ENCODE measurements at regions not wholly inside any gene's neighbourhood (a gene's known extent, or its start where the extent isn't known, plus 50 kb on each side); places are given as distances from the start of the nearest gene placed in this dataset.

- DNase-seq, result no peak
Observed at GRCh38 chr6:4613795-4614194, 162.4 kb upstream of the CDYL start.

GRCh38 chr6:4613381-4613780 lies 162.8 kb upstream of the CDYL start:
- no peak for DNase-seq

DNA sequence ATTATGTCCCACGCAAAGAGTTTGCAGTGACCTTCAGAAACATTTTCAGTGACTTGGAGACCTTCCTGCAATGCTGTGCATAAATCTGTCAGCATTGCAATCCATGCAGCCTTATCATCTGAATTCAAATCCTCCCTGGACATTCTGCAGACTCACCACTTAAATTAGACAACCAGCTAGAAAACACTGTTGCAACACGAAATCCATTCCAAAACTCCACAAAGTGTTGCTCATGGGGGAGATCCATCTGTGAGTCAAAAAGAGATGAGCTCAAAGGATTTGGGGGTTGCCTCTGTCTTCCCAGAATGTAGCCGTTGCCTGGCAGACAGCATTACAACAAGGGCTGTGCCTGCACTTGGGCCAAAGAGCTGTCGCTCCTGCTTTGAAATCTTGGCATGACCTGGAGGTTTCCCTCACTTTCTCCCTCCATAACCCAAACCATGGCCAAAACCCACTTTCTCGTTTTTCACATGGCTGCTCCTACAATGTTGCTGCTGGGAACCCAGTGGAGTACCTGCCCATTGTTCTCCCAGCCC lies 163.5 kb upstream of the CDYL start:
- no peak for DNase-seq

DNA sequence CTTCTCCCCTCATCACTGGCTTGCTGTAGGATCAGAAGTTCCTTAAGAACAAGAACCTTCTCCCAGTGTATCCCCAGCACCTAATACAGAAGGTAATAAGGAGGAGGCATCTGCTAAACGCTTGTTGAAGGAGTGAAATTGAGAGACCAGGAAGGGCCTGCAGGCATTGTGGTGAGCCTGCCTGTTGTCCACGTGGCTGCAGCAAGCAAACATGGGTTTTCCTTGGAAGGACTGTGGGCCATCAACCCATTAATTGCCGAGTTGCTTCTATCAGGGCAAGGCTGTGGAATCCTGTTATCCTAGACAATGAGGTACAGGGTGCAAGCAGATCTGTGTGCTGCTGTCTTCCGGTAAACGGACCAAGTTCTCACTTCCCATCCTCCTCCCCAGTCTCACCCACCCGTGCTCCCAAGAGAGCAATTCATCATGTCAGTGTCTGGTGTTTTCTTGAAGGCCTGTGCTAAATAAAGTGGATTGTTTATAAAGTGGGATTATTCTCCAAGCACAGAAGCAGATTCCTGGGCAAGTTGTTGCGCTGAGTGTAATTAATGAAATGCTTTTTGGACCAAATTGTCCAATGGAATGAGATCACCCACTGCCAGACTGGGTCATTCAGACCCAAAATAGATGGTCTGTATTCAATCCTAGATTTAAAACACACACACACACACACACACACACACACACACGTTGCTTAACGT lies 164.6 kb upstream of the CDYL start:
- DNase-seq, result no peak

GRCh38 chr6:4610256-4610655 lies 165.9 kb upstream of the CDYL start:
- DNase-seq, result no peak

GRCh38 chr6:4608361-4609115 lies 167.7 kb upstream of the CDYL start:
- no peak for DNase-seq

- DNase-seq, result peak in 1 of 2 donors; percentile 42
Observed at GRCh38 chr6:4607793-4608192, 168.4 kb upstream of the CDYL start.

GRCh38 chr6:4606821-4607704 lies 169.1 kb upstream of the CDYL start:
- DNase-seq, result no peak

GRCh38 chr6:4606016-4606415 lies 170.2 kb upstream of the CDYL start:
- DNase-seq, result no peak

- no peak for DNase-seq
Observed at GRCh38 chr6:4603856-4604369, 172.3 kb upstream of the CDYL start.

DNA sequence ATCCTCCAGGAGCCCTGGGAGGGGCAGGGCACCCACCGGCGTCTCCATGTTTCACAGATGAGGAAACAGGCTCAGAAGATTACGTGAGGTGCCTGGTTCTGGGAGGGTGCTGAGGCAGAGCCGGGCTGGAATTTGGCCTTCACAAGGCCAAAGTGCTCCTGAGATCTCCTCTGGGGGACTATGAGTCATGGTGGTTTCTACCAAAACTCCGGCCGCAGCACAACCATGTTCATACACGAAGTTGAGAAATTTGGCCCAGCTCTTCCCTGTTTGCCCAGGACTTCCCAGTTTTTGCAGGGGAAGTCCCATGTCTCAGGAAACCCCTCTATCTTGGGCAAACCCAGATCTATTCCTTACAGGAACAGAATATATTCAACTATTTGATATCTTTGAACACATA lies 172.9 kb upstream of the CDYL start:
- peak in 1 of 2 donors; percentile 43 for DNase-seq

- DNase-seq, result no peak
Observed at GRCh38 chr6:4599924-4600323, 176.3 kb upstream of the CDYL start.

- DNase-seq, result no peak
Observed at GRCh38 chr6:4598384-4598995, 177.7 kb upstream of the CDYL start.

GRCh38 chr6:4593951-4594350 lies 182.3 kb upstream of the CDYL start:
- no peak for DNase-seq

DNA sequence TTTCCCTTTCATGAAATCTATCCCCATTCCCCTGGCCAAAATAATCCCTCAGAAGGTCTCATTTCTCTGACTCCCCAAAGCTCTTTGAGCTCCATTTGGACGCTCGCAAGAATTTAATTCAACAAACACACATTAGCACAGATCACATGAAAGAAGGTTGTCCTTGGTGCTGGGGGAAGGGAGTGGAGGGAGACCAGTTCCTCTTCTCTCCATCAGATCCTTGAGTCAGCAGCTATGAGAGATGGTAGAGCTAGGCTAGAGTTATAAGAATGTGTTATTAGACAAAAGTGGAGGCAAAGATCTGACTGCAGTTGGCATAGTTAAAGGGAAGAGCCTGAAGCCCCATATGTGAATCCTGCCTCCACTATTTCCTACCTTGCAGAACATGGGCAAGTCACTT lies 184.2 kb upstream of the CDYL start:
- no peak for DNase-seq

DNA sequence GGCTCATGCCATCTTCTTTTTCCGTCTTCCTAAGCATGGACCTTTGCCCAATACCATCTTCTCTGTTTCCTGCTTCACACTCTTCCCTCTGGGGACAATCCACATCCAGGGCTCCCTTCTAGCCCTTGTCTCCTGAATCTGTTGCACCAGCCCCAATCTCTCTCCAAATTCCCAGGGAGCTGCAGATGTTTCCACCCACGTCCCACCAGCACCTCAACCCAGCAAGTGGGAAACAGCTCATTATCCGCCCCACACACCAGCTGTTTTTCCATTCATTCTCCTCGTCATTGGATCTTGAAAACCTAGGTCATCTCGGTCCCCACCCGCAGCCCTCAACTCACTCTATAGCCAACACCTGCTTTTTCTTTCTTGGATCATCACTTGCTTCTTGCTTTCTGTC lies 185.0 kb upstream of the CDYL start:
- DNase-seq, result no peak

GRCh38 chr6:4589295-4589694 lies 186.9 kb upstream of the CDYL start:
- DNase-seq, result no peak

DNA sequence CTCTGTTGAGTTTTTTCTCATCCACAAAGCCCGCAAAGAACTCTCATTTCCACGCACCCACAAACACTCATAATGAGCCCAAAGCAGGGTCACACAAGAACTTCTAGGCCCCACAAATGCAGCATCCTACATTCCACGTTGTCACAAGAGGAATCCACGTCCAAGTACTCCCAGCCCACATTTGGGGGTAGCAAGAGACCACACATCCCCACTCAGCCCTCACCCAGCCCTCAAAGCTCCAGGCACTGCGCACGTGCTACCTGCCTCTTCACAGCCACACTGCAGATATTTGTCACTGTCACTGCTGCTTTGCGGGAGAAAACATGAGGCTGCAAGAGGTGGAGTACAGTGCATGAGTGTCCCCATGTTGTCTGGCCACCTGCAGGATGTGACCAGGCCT lies 187.6 kb upstream of the CDYL start:
- no peak for DNase-seq

GRCh38 chr6:4588163-4588562 lies 188.0 kb upstream of the CDYL start:
- DNase-seq, result no peak

- no peak for DNase-seq
Observed at GRCh38 chr6:4587171-4587570, 189.0 kb upstream of the CDYL start.

DNA sequence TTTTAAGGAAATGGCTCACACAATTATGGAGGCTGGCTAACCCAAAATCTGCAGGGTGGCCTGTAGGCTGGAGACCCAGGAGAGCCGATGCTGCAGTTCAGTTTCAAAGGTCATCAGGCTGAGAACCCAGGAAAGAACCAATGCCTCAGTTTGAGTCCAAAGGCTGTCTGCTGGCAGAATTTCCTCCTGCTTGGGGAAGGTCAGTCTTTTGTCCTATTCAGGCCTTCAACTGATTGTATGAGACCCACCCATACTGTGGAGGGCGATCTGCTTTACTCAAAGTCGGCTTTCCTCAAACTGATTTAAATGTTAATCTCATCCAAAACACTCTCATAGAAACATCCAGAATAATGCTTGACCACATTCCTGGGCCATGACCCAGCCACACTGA lies 189.7 kb upstream of the CDYL start:
- DNase-seq, result no peak

DNA sequence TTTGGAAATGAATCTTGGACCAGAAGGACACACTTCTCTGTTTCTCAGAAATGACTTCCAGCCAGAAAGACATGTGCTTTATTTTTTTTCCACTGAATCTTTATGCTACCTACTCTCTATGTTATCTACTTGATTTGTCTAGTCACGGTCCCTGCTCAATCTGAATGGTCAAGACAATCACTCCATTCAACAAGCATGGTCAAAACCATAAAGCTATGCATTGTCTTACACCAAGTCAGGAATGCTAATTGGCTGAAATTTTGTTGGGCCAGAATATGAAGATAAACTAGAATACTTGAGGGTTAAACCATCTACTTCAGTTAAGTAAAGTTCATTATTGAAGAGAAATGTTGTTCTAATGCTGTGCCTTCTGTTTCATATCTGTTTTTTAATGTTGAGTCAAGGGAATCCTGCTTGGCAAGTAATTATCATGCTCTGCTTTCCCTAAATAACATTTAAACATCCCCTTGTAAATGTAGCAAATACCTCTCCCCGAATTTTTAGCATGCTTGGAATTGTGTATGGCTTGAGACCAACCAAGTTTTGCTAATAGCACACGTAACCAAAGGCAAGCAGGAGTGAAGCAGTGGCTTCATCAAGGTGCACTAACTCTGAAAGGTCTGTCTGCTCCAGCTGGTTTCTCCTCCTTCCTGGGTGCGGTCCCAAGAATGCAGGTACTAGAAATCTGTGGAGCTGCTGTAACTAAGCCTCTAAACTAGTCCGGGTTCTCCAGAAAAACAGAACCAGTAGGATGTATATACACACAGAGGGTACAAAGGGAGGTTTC lies 190.3 kb upstream of the CDYL start:
- no peak for DNase-seq
